ENCODE measurements at regions not wholly inside any gene's neighbourhood (a gene's known extent, or its start where the extent isn't known, plus 50 kb on each side); places are given as distances from the start of the nearest gene placed in this dataset.

DNA sequence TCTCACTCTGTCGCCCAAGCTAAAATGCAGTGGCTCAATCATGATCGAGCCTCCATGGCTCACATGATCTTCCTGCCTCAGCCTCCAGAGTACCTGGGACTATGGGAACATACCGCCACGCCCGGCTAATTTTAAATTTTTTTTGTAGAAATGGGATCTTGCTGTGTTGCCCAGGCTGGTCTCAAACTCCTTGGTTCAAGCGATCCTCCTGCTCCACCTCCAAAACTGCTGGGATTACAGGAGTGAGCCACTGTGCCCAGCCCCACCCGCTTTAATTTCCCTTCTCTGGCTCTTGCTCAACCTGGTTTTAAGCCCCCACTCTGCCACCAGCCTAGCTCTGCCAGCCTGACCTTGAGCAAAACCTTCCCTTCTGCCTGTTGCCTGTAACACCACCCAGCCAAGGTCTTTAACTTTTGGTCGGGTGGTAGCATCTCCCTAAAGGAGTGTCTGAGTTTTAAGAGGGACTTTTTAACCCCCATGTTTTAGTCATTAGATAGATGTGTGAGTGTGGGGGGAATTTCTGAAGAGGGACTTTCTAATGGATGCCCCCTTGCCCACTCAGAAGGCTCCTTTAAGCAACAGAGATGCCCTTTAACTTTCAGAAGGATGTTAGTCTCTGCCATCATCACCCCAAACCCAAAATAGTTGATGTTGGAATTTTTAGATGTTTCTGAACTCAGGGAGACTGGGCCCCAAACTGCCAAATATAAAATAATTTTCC is 71.8 kb upstream of the FOXP4 start:
- no peak for DNase-seq

DNA sequence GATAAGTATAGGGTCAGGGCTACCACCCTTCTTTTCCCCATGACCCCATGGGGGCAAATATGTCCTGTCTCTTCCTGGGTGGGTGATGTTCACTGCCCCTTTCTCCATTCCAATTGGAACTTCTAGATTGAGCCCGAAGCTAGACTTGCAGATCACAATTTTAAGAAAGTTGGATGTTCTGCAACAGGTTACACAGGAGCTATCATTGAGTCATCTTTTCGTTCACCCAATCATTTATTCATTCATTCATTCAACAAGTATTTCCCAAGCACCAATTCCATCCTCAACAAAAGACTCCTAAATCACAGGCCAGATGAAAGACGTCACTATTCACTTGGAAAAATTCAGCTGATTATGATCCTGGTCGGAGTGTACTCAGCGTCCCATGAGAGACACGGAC is 71.0 kb upstream of the FOXP4 start:
- DNase-seq, result no peak

DNA sequence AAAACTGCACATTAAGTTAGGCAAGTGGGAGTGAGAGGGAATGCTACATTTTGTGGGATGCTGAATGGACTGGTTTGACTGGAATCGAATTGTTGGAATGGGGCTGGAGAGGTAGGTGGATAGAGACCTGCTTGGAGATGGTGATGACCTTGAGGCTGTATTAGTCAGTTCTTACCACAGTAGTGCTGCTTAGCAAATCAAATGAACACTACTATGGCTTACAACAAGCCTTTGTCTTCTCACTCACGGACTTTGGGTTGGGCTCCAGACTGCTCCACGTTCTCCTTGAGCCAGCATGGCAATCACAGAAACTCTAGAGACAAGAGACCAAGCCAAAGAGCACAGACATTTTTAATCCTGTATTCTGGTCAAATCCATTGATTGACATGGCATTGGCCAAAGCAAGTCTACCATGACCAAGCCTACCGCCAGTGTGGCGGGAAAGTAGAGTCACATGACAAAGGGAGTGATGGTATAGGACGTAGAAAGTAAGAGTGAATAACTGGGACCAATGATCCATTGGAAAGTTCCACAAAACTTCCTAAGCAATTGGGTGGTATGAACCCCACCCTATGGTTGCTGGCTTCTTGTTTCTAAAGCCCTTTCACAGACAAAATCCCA is 70.3 kb upstream of the FOXP4 start:
- DNase-seq, result no peak

DNA sequence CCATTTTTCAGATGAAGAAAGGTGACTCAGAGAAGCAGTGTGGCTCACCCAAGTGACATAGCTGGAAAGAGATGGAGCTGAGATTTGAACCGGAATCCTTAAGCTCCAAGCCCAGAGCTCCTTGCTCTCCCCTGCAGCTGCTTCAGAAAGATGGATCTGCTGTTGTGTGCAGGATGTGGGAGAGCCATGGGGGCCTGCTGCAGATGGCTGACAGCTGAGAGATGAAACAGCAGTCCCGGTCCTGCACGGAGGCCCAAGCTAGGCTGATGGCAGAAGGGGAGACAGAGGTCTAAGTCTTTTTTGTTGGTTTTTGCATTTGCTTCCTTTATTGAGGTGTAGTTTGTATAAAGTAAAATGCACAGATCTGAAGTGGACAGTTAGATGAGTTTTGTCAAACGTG is 69.8 kb upstream of the FOXP4 start:
- DNase-seq, result no peak

DNA sequence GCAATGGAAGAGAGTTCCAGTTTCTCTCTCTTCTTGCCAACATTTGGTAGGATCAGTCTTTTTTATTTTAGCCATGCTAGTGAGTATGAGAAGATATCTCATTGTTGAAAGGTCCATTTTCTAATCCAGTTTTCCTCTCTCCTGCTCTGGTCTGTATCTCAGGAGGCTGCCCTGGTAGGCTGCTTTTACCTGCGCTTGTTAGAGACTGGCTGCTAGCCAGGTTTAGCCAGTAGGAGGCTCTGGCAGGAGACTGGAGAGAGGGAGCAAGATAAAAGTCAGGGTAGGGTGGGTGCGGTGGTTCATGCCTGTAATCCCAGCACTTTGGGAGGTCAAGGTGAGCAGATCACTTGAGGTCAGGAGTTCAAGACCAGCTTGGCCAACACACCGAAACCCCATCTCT is 68.6 kb upstream of the FOXP4 start:
- DNase-seq, result no peak

DNA sequence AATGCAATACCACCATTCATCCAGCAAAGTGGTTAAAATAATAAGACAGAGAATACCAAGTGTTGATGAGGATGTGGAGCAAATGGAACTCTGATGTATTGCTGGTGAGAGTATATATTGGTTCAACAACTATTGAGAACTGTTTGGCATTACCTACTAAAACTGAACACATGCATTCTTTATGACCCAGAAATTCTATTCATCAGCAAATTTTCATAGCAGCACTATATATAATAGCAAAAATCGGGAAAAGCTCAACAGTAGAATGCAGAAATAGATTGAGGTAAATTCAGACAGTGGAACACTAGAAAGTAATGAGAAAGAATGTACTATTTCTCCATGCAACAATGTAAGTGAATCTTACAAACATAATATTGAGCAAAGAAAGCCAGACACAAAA is 62.2 kb upstream of the FOXP4 start:
- no peak for DNase-seq

DNA sequence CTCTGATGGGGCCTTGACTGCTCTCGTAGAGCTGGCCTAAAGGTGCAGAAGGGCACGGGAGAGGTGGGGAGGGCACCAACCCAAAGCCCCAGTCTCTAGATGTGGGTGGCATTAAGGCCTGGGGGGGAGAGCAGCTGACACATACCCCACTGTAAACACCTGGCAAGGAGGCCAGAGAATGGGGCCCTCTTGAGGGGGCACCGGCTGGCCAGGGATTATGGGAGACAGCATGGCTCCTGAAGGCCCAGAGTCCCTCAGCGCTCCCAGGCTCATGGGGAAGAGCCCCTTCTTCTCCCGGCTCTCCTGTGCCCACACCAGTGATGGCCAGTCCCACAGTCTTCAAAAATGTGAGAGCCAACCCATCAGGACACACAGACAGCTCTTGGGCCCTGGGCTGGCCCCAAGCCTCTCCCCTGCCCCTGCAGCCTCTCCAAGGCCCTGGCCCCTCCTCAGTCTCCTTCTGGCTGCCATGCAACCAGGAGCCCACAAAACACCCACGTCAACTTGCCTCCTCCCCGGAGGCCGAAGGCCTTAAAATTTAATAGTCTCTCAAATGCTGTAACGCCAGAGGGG is 58.2 kb upstream of the FOXP4 start:
- DNase-seq, result peak; percentile 30

DNA sequence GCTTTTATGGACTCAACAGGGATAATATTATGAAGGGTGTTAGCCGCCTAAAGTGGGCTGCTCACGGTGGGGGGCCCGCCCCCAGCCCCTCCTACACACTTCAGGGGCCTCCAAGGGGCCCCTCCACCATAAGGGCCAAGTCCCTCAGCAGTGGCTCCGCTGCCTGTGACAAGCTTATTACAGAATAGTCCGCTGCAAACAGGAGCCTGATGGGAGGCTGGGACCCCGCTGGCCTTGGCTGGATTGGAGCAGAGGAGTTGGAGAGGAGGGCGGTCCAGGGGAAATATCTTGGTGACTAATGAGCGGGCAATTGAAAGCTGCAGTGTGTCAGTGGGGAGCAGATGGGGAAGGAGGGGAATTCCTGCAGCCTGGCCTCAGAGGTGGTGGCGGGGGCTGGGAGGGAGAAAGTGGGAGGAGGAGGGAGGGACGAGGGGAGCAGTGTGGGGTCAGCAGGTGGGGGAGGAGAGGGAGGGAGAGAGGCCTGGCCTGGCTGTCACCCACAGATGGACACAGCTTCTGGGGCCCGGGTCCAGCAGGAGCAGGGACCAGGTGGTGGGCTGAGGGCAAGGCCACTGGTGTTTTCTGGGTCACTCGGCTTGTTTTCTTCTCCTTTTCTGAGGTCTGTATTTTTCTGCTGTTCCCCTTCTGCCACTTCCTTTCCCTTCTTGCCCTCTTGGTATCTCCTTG is 57.6 kb upstream of the FOXP4 start:
- DNase-seq, result no peak

DNA sequence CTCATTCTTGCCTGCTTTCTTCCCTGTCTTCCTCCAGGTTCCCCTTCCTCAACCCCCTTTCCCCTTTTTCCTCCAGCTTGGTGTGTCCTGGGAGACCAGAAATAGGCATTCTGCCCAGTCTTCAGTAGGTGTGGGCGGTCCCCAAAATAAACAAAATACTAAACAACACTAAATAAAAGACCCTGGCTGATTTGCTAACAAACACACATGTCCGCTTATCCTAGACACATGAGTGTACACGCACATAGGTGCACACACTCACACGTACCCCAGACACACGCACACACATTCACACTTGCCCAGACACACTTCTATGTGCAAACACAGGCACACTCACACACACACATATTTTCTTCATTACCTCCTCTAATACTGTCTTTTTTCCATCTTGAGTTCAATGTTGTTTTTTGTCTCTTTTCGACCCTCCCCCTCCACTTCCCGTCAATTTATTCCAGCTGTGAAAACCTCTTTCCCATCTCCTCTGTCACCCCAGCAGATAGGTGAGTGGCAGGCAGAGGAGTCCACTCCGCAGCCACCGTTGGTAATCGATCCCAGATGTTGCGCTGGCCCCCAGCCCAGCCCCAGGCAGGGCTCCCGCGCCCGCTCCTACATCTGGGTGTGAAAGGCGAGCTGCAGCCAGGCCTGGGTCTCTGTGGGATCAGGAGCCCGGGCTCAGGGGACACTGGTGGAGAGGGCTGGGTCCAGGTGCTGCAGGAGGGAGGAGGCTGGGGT is 56.9 kb upstream of the FOXP4 start:
- DNase-seq, result no peak

DNA sequence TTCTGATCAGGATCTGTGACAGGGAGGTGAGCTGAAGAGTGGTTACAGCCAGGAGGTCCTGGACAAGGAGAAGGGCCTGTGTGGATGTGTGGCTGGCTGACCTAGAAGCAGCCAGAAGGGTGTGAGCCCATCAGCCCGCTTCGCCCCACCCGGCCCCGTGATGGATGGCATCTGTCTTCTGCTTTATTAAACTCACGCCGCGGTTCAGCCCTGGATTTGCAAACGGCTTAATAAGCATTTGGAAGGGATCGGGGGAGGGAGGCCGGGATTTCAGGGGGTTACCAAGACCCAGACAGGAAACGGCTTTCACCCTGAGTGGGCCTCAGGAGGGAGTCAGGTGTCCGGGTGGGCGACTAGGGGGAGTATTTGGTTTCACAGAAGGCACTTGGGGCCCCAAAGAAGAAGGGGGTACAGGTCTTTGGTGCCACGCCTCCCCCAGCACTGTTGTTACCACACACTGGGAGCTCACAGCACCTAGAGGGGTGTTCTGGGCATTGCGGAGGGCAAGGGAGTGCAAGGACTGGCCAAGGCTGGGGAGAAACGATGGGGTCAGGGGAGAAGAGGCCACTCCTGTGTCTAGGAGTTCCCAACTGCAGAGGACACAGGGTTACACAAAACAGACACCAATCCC is 53.8 kb upstream of the FOXP4 start:
- no peak for DNase-seq

DNA sequence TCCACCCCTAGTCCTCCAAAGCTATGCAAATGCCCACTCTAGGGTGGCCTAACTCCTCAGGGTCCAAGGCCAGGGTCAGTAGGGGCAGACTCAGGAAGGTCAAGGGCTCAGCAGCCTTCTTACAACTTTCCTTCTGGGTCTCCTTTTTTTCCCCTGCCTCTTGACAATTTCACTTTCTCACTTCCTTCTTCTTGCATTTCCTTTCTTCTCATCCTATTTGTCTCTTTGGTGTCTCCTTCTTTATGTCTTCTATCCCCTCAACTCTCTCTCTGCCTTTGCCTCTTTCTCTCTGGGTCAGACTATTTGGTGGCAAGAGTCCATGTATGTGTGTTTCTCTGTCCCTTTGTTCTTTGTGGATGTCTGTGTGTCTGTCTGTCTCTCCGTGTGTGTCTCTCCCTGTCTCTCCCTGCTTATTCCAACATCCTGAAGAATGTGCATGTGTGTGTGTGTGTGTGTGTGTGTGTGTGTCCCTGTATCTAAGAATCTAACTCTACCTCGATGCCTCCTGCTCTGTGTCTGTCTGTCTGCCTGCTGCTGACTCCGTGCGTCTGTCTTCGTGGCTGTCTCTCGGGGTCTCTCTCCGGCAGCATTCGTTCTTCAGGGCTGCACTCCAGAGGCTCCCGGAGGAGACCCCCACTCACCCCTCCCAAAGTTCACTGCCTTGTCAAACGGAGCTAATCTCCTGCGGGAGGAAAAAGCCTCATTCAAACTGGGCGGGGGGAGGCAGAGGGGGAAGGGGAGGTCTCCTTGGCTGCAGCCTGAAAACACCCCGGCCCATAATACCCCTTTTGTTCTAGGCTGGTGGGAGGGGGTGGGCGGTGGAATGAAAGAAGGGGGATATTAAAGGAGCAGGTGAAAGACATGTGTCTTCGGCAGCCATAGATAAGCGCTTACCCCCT is 51.7 kb upstream of the FOXP4 start:
- no peak for DNase-seq

Data from NCI-H1436 (cell line).